Activated naive CD4-positive, alpha-beta T cell treated with anti-CD3 and anti-CD28 coated beads for 36 hours (primary cell): ENCODE measurements at regions not wholly inside any gene's neighbourhood (a gene's known extent, or its start where the extent isn't known, plus 50 kb on each side); places are given as distances from the start of the nearest gene placed in this dataset.
"Not testable (repeated sequence)": the region's sequence is repeated elsewhere in the genome, so short reads cannot be mapped to it uniquely, and the experiment has no call there.

Experiments
- CTCF ChIA-PET: fragments of 350-600 bp; sonication (Branson Sonifier 250); formaldehyde crosslinking; loops from one replicate; lab custom pipeline; 2021; ENCODE audit warnings: antibody characterized with exemption; lab: Charles Lee
- DNase-seq: peaks from one replicate; pipeline ENCODE4 v3.0.0-alpha.2; 2020
- H3K27ac Mint-ChIP-seq: one replicate; pipeline ENCODE4 v1.8.0; 2021; ENCODE audit warnings: mild to moderate bottlenecking, mixed read lengths
- H3K27me3 Mint-ChIP-seq: one replicate; pipeline ENCODE4 v1.8.0; 2021; ENCODE audit warnings: low read depth, mixed read lengths
- H3K36me3 Mint-ChIP-seq: one replicate; pipeline ENCODE4 v1.8.0; 2021; ENCODE audit warnings: low read depth, mixed read lengths
- H3K4me1 Mint-ChIP-seq: one replicate; pipeline ENCODE4 v1.8.0; 2021; ENCODE audit warnings: low read depth, mixed read lengths
- H3K4me3 Mint-ChIP-seq: one replicate; pipeline ENCODE4 v1.8.0; 2021; ENCODE audit warnings: mild to moderate bottlenecking, moderate library complexity, mixed read lengths
- H3K9me3 Mint-ChIP-seq: one replicate; pipeline ENCODE4 v1.8.0; 2021; ENCODE audit warnings: mixed read lengths
- intact Hi-C: fragments of 100-400 bp; cut with micrococcal nuclease; formaldehyde crosslinking; loops from one replicate; pipeline ENCODE4 v1.15.1; 2023

- Mint-ChIP-seq H3K36me3 (no peaks in the 10 kb centered on the region), H3K27ac (no peak overlapping the region), H3K9me3 (peaks cover 19% of the 10 kb centered on the region), H3K4me1 (no peaks in the 10 kb centered on the region), H3K4me3 (no peak overlapping the region), H3K27me3 (no peaks in the 10 kb centered on the region)
- intact Hi-C loops, result no loop called here
- no peak for DNase-seq
- CTCF ChIA-PET, result no interaction called here
Measured at GRCh38 chr14:40713387-40713786, 893.3 kb upstream of the LRFN5 start.

GRCh38 chr14:40697231-40697630, 909.4 kb upstream of the LRFN5 start:
- Mint-ChIP-seq H3K4me1 (no peaks in the 10 kb centered on the region), H3K4me3 (no peak overlapping the region), H3K27me3 (no peaks in the 10 kb centered on the region), H3K9me3 (no peaks in the 10 kb centered on the region), H3K27ac (no peak overlapping the region), H3K36me3 (no peaks in the 10 kb centered on the region)
- intact Hi-C loops, result no loop called here
- DNase-seq, result no peak
- CTCF ChIA-PET, result no interaction called here

GRCh38 chr14:40694023-40694422, 912.7 kb upstream of the LRFN5 start:
- intact Hi-C loops, result no loop called here
- CTCF ChIA-PET, result no interaction called here
- H3K36me3 Mint-ChIP-seq, result no peaks in the 10 kb centered on the region

DNA sequence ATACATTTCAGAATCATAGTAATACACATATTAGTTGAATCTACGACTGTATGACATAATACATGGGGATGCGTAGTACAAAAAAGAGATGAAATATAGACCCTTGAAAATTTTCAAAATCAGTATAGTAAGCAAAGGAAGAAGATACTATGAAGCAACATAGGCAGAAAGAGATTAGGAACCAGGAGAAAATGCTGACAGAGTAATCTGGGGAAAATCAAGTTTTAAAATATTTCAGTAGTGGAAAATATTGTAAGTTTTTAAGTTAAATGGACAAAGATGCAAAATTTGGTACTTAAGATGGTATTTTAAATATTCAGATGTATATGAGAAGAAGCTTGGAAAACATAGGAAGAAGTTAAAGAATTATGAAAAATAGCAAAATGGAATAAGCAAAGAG, 915.6 kb upstream of the LRFN5 start:
- Mint-ChIP-seq H3K36me3 (no peaks in the 10 kb centered on the region), H3K27ac (no peak overlapping the region), H3K9me3 (peaks cover 1% of the 10 kb centered on the region), H3K4me1 (no peaks in the 10 kb centered on the region), H3K27me3 (no peaks in the 10 kb centered on the region), H3K4me3 (no peak overlapping the region)
- CTCF ChIA-PET, result no interaction called here
- intact Hi-C loops, result no loop called here
- no peak for DNase-seq

More at GRCh38 chr14:40694023-40694422, 912.7 kb upstream of the LRFN5 start:
- no peaks in the 10 kb centered on the region for H3K4me1 Mint-ChIP-seq
- H3K9me3 Mint-ChIP-seq, result peaks cover 1% of the 10 kb centered on the region
- H3K27me3 Mint-ChIP-seq, result no peaks in the 10 kb centered on the region
- H3K27ac Mint-ChIP-seq, result no peak overlapping the region
- DNase-seq, result no peak
- H3K4me3 Mint-ChIP-seq, result no peak overlapping the region

DNA sequence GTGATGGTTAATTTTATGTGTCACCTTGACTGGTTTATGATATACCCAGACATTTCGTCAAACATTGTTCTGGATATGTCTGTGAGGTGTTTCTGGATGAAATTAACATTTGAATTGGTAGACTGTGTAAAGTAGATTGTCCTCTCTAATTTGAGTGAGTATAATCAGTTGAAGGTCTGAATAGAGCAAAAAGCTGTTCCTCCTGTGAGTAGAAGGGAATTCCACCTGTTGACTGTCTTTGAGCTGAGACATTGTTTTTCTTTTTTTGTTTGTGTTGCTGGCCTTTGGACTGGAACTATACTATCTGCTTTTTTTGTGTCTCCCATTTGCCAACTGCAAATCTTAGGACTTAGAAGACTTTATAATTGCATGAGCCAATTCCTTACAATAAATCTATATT, 920.9 kb upstream of the LRFN5 start:
- Mint-ChIP-seq H3K36me3 (no peaks in the 10 kb centered on the region), H3K4me3 (no peak overlapping the region), H3K4me1 (no peaks in the 10 kb centered on the region), H3K27ac (no peak overlapping the region), H3K27me3 (no peaks in the 10 kb centered on the region), H3K9me3 (peaks cover 1% of the 10 kb centered on the region)
- no peak for DNase-seq
- intact Hi-C loops, result no loop called here
- CTCF ChIA-PET, result no interaction called here

DNA sequence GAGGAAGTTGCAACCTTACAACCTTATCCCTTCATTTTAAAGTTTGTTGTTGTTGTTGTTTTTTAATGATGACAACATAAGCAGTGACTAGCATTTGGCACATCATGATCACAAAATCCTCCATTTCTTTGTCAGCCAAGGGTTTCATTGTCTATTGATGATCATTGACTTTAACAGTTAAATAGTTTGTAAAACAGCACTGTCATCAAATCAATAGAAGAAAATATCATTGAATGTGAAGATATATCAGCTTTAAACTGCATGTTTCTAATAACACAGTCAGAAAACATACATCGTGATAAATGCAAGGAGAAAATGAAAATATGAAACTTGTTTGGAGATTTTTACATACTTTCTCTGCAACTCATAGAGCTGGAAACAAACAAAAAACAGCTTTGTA, 922.3 kb upstream of the LRFN5 start:
- CTCF ChIA-PET, result interaction anchor here (0.6 to 0.7 kb wide), 2 partner anchors 722 to 1140 kb away, joined by 3 to 4 read pairs; no protein-coding TSS in a partner anchor
- intact Hi-C loops, result no loop called here
- DNase-seq, result no peak
- H3K27ac Mint-ChIP-seq, result no peak overlapping the region
- no peak overlapping the region for H3K4me3 Mint-ChIP-seq
- H3K4me1 Mint-ChIP-seq, result no peaks in the 10 kb centered on the region
- no peaks in the 10 kb centered on the region for H3K27me3 Mint-ChIP-seq
- H3K9me3 Mint-ChIP-seq, result peaks cover 4% of the 10 kb centered on the region
- no peaks in the 10 kb centered on the region for H3K36me3 Mint-ChIP-seq

DNA sequence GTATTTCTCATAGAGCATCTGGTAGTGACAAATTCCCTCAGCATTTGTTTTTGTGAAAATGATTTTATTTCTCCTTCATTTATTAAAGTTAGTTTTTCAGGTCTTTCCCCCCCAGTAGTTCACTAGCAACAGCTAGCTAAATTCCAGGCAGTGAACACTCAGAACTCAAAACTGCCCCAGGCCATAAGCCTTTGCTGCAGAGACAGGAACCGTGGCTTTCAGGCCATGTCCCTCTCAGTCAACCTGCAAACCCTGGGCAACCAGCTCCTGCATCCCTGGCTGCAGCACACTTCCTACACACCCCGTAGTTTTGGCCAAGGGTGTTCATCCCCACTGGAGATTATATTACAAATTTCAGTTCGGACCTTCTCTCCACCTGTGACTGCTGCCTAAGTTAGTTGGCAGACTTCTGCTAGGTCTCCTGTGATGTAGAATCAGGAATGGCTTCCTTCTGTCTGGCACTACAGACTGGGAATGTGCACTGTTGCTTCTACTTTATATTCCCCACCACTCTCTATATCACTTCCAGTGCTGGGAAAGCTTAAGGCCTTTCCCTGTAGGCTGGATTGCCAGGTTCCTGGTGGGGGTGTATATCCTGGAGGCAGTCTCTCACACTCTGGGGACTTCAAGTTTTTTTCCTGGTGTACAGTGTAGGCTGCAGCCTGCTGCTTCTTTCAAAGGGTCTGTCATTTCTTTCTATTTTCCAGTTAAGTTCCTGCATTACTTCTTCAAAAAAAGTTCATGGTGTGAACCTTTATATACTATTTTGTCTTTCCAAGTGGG, 924.4 kb upstream of the LRFN5 start:
- CTCF ChIA-PET, result no interaction called here
- H3K27ac Mint-ChIP-seq, result no peak overlapping the region

DNA sequence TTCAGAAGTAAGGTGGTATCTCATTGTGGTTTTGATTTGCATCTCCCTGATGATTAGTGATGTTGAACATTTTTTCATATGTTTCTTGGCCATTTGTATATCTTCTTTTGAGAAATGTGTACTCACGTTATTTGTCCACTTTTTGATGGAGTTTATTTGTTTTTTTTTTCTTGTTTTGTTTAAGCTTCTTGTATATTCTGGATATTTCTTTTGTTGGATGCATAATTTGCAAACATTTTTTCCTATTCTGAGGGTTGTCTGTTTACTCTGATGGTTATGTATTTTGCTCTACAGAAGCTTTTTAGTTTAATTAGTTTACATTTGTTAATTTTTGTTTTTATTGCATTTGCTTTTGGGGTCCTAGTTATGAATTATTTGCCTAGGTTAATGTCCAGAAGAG, 927.4 kb upstream of the LRFN5 start:
- CTCF ChIA-PET, result no interaction called here
- intact Hi-C loops, result no loop called here
- Mint-ChIP-seq H3K4me3 (no peak overlapping the region), H3K27ac (no peak overlapping the region), H3K27me3 (no peaks in the 10 kb centered on the region), H3K4me1 (no peaks in the 10 kb centered on the region), H3K36me3 (no peaks in the 10 kb centered on the region), H3K9me3 (peaks cover 14% of the 10 kb centered on the region)
- no peak for DNase-seq

More for the DNA sequence above, 924.4 kb upstream of the LRFN5 start:
- no peaks in the 10 kb centered on the region for H3K36me3 Mint-ChIP-seq
- DNase-seq, result no peak
- H3K4me1 Mint-ChIP-seq, result no peaks in the 10 kb centered on the region
- intact Hi-C loops, result no loop called here
- H3K4me3 Mint-ChIP-seq, result no peak overlapping the region
- peaks cover 9% of the 10 kb centered on the region for H3K9me3 Mint-ChIP-seq
- H3K27me3 Mint-ChIP-seq, result no peaks in the 10 kb centered on the region

GRCh38 chr14:40677206-40677605, 929.5 kb upstream of the LRFN5 start:
- H3K36me3 Mint-ChIP-seq, H3K27me3 Mint-ChIP-seq, CTCF ChIA-PET, H3K4me1 Mint-ChIP-seq, H3K4me3 Mint-ChIP-seq, H3K27ac Mint-ChIP-seq, intact Hi-C loops, DNase-seq: not testable (repeated sequence)
- H3K9me3 Mint-ChIP-seq, result peaks cover 14% of the 10 kb centered on the region

- CTCF ChIA-PET, result no interaction called here
- DNase-seq, result no peak
- no peak overlapping the region for H3K4me3 Mint-ChIP-seq
- H3K4me1 Mint-ChIP-seq, result no peaks in the 10 kb centered on the region
- H3K27ac Mint-ChIP-seq, result no peak overlapping the region
- H3K27me3 Mint-ChIP-seq, result no peaks in the 10 kb centered on the region
- intact Hi-C loops, result no loop called here
- H3K9me3 Mint-ChIP-seq, result peaks cover 12% of the 10 kb centered on the region
- no peaks in the 10 kb centered on the region for H3K36me3 Mint-ChIP-seq
Measured at GRCh38 chr14:40674502-40674901, 932.2 kb upstream of the LRFN5 start.

GRCh38 chr14:40656311-40656710, 950.4 kb upstream of the LRFN5 start:
- H3K27me3 Mint-ChIP-seq, result no peaks in the 10 kb centered on the region
- CTCF ChIA-PET, result no interaction called here
- no peak for DNase-seq
- H3K9me3 Mint-ChIP-seq, result no peaks in the 10 kb centered on the region
- H3K4me1 Mint-ChIP-seq, result no peaks in the 10 kb centered on the region
- intact Hi-C loops, result no loop called here
- no peak overlapping the region for H3K27ac Mint-ChIP-seq
- no peak overlapping the region for H3K4me3 Mint-ChIP-seq
- no peaks in the 10 kb centered on the region for H3K36me3 Mint-ChIP-seq

DNA sequence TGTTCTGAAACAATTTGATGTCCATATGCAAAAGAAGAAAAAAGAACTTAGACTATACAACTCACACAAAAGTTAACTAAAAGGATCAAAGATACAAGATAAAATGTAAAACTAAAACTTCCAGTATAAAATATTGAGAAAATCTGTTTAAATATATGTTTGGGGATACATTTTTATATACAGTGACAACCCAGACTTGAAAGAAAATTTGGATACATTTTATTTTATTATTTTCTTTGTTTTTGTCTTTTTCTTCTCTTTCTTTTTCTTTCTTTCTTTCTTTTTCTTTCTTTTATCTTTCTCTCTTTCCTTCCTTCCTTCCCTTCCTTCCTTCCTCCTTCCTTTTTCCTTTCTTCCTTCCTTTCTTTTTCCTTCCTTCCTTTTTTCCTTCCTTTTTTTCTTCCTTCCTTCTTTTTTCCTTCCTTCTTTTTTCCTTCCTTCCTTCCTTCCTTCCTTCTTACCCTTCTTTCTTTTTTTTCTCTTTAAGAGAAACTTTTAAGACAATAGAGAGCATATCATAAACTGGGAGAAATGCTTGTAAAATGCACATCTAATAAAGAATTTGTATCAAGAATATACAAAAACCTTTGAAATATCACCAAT, 954.5 kb upstream of the LRFN5 start:
- H3K27ac Mint-ChIP-seq, result no peak overlapping the region
- no peaks in the 10 kb centered on the region for H3K9me3 Mint-ChIP-seq
- no peaks in the 10 kb centered on the region for H3K4me1 Mint-ChIP-seq
- H3K27me3 Mint-ChIP-seq, result no peaks in the 10 kb centered on the region
- intact Hi-C loops, result no loop called here
- CTCF ChIA-PET, result no interaction called here
- H3K36me3 Mint-ChIP-seq, result no peaks in the 10 kb centered on the region
- no peak for DNase-seq
- H3K4me3 Mint-ChIP-seq, result no peak overlapping the region

DNA sequence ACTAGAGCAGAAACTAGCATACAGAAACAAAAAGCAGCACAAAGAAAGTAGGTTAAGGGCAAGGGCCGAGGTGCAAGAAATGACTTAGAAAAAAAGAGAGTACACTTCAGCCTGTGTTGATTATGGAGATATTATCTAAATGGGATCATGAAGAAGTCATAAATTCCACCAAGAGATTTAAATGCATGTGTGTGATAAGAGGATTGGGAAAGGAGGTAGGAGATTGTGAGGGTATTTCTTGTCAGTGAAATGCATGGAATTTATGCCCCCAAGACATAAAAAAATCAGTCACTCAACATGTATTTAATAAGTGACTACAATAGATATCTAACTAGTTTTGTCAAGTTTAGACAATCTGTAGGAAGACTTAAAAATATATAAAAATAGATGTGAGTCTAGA, 976.2 kb upstream of the LRFN5 start:
- CTCF ChIA-PET, result no interaction called here
- no peaks in the 10 kb centered on the region for H3K27me3 Mint-ChIP-seq
- no peaks in the 10 kb centered on the region for H3K4me1 Mint-ChIP-seq
- no peaks in the 10 kb centered on the region for H3K36me3 Mint-ChIP-seq
- DNase-seq, result no peak
- no peaks in the 10 kb centered on the region for H3K9me3 Mint-ChIP-seq
- H3K27ac Mint-ChIP-seq, result no peak overlapping the region
- H3K4me3 Mint-ChIP-seq, result no peak overlapping the region
- intact Hi-C loops, result no loop called here
